ENCODE measurements at regions not wholly inside any gene's neighbourhood (a gene's known extent, or its start where the extent isn't known, plus 50 kb on each side); places are given as distances from the start of the nearest gene placed in this dataset.
A peak's percentile ranks its signal among the peaks of the same experiment; 100 is the strongest.

GRCh38 chr12:21993438-21993981 is 52.3 kb upstream of the ABCC9 start:
- no peak for DNase-seq

GRCh38 chr12:21992823-21993222 is 51.6 kb upstream of the ABCC9 start:
- peak; percentile 16 for DNase-seq

DNA sequence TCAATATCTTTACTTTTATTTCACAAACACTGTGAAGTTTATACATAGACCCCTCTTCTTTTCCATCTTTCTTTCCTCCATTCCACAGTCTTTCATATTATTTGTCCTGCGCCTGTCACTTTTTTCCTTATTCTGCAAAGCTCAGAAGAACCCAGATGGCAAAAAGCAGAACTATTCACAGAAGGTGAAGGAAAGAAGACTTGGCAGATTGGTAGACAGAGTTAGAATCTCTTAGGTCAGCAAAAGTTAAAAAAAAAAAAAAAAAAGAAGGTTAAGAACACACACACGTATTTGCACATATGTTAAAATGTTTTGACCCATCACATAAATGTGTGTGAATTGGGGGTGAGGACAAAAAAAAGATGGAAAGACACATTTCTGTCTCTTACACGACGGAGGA is 50.3 kb upstream of the ABCC9 start:
- peak; percentile 4 for DNase-seq

All from hematopoietic multipotent progenitor cell treated with erythropoietin and hydrocortisone succinate and interleukin-3 and kit ligand, for 6 days (in vitro differentiated cells).